ENCODE measurements at regions not wholly inside any gene's neighbourhood (a gene's known extent, or its start where the extent isn't known, plus 50 kb on each side); places are given as distances from the start of the nearest gene placed in this dataset.

DNA sequence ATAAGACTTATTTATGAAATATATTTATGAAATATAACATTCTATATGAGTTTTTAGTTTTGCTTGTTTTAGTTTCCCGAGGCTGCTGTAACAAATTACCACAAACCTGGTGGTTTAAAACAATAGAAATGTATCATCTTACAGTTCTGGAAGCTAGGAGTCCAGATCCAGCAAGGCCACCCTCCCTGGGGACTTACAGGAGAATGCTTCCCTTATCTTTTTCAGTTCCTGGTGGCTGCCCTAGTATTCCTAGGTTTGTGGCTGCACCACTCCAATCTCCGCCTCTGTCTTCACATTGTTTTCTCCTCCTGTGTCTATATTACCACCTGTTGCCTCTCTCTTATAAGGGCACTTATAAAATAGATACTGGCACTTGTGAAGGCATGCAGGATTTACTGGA is 877.8 kb downstream of the TUSC7 start:
- DNase-seq, result no peak

DNA sequence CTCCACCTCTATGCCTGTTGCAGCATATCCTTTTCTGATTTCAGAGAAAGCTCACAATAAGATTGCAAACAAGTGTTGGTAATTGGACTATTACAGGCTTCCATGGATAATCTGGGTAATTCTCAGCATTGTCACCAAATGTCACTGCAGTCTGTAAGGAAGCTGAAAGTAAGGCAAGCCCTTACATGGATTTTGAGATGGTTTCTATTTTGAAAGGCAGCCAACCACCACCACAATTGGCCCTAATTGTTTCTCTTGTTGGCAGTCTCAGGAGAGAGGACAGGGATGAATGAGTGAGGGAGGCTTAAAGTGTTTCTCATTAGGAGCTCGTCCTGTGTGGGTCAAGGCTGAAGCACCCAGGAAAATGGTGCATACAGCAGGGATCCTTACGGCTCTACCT is 879.9 kb downstream of the TUSC7 start:
- DNase-seq, result no peak

DNA sequence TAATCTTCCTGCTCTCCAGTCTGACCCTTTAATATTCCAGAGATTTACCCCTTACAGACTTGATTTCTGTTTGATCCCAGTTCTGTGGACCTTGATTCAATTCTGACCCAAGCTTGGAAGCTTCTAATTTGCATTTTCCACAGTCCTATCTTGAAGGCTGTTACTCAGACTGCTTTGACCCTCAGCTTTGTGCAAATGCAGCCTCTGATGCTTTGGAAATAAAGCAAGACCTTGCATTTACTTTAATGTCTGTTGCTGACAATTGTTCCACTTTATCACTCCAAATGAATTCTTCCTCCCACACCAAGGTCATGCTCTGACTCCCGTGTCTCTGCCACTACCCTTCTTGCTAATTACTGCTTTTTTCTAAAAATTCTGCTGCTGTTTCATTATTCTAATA is 886.0 kb downstream of the TUSC7 start:
- no peak for DNase-seq

DNA sequence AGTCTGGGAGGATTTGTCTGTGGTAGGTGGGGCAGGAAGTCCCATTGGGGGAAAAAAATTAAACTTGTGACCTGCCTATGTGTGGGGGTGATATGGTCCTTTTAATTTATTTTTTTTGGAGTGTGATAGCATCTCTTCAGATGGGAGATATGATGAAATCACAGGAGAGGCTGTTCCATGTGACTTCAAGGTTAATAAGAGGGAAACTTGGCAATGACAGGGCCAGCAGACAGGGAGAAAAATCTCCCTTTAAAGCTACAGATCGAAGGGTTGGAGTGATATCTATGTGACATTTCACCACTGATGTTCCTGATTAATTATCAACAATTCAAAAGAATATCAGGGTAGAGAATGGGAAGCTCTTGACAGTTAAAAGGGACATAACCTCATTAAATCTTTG is 886.9 kb downstream of the TUSC7 start:
- DNase-seq, result no peak

DNA sequence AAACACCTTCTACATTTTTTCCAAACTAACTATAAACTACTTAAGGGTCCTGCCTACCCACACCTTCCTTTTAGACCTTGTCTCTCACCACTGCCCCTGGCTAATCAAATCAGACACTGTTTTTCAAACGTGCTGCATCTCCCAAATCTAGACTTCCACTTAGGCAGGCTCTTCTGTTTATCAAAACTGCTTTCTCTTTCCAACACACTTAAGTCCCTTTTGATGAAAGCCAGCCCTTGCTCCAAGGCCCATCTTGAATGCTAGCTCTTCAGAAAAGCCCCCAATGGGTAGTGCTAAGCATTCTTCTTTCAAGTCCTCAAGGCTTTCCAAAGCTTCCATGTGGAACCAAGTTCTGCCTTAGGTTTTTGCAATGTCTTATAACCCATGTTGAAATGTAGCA is 888.3 kb downstream of the TUSC7 start:
- DNase-seq, result no peak

DNA sequence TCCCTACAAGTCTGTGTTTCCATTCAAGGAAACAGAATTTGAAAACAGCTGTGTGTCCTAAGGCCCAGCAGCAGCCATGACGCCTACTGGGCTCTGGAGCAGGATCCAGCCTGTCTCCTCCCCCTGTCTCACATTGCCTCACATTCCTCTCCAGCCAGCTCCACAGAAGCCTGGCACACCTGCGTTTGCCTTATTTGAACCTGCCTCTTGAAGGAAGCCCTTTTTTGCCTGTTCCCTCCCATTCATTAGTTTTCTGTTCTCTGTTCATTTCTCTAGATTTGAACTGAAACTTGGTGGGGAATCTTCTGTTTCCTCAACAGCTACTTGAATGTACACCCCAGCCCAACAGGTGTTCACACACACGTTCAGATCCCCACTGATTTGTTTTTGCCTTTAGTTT is 890.5 kb downstream of the TUSC7 start:
- no peak for DNase-seq

DNA sequence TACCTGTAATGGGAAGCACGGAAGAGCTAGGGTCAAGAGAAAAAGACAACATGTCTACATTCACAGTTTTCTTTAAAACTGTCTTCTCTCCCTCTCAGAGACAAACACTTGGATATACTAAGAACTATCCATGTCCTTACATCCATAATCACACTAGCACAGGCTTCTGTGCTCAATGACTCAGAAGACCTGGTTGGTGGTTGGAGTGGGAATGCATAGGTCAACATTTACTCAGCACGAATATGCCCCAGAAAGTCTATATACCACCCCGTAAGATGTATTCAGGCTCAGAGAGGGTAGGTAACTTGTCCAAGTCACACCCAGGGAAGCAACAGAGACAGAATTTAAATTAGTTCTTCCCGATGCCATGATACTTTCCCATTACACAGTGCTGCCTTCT is 891.1 kb downstream of the TUSC7 start:
- DNase-seq, result no peak

DNA sequence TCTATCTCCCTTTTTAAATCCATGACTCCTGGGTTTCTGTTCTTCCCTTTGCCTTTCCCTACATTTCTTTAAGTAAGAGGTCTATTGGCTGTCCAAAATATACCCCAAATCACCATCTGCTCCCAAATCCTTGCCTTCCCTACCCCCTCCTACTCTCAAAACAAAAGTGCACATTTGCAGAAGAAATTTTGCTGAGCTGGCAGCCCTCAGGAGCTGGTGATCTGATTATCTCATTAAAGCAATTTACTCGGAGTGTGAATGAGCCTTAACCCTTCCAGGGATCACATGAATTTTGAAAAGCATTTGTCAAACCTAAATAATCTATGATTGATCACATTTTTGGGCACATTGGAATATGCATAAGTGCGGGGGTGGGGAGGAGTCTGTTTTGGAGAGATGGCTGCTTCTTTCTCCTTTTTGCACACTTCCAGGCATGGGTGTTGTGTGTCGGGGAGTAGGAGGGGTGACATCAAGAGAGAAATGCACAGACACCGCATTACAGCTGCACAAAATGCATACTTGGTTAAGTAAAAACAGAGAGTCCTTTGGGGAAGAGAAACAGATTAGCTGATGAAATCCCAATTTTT is 892.6 kb downstream of the TUSC7 start:
- no peak for DNase-seq

DNA sequence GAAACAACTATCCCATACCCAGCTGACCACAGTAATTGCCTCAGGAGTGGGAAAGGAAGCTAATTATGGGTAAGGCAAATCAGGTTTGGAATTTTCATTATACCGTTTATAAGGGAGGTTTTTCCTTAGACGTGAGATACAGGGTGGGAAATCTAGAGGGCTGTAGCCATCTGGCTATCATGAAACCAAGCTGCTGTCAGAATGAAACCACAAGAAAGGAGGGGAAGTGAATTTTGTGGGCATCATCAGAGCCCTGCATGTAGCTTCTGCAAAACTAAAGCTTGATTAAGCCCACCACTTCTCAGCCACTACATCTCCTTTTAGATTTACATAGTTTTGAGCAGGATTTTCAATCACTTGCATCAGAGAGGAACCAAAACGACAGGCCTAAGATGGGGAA is 893.5 kb downstream of the TUSC7 start:
- DNase-seq, result no peak

DNA sequence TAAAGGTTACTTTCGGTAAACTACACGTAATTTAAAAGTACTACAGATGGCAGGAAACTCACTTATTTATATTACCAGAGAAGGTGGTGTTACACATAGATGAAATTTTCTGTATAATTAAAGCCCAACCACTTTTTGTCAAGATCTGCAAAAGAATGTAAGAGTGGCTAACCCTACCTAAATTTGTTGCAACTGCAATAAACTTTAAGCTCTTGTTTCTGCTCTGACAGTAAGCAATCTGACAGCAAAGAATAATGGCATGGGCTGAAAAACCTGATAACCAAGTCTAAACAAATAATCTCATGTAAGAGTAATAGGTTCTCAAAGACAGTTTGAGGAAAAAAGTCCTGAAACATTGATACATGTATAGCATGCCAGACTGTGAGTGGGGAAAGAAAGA is 897.3 kb downstream of the TUSC7 start:
- no peak for DNase-seq

DNA sequence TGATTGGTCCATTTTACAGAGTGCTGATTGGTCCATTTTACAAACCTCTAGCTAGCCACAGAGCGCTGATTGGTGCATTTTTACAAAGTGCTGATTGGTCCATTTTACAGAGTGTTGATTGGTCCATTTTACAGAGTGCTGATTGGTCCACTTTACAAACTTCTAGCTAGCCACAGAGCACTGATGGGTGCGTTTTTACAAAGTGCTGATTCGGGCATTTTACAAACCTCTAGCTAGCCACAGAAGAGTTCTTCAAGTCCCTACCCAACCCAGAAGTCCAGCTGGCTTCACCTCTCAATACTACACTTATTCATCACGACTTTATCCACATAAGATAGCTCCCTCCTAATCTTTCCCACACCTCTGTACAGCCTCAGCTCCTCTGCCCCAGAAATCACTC is 899.8 kb downstream of the TUSC7 start:
- DNase-seq, result no peak

DNA sequence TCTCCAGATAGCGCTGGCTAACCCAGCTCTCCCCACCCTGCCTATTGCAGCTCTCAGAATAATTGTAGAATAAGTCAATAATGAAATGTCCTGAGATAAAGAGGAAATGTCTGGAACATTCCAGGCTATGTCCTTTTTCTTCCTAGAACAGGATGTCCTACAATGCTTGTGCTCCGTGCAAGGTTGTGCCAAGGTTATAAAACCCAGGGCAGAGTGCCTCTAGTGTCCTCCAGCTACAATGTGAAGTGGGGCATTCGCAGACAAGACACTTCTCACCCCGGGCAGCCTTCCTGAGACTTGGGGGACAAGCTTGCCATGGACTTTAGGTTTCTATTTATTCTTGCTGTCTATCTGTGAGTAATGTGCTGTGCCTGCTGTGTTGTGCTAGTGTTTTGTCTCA is 900.6 kb downstream of the TUSC7 start:
- no peak for DNase-seq

DNA sequence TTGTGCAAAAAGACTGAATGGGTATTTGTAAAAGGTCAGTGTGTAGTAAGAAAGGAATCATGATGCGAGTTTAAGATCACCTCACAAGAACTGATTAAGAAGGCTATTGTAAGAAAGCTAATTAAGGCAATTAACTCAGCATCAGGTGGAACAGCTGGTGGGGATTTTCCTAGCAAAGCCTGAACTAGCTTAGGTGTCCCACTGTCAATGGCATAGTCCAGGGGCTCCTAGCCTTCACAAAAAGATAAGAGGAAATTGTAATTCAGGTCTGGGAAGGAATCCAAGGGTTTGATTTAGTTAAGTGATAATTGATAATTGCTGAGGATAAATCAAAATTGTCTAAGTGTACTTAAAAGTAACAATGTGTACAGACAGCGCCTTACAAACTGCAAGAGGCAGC is 901.6 kb downstream of the TUSC7 start:
- no peak for DNase-seq

DNA sequence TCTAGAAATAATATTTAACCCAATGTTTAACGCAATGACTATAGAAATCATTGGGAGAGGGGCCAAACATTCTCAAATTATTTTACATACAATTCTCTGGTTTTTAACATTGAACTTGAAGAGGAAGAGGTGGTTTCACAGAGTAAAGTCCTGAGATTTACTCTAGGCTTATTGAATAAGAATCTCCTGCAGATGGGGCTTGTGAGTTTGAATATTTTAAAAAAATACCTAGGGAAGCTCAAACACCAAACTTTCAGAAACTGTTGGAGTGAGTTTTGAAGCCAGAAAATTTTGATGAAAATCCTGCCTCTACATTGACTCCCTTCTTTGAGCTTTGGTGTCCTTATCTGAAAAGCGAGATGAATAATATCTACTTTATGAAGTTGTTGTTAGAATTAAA is 906.6 kb downstream of the TUSC7 start:
- DNase-seq, result no peak

DNA sequence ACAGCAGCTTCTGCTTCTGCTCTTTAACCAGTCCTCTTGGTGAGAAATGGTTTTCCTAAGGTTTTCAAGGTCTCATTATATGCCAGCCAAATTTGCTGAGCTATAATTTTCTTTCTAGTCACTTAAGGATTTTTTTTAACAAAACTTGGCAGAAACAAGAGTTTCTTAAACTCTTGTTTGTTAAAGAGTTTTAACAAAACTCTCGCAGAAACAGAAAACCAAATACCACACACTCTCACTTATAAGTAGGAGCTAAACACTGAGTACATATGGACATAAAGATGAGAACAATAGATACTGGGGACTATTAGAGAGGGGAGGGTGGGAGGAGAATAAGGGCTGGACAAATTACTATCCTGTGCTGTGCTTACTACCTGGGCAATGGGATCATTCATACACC is 908.3 kb downstream of the TUSC7 start:
- no peak for DNase-seq

DNA sequence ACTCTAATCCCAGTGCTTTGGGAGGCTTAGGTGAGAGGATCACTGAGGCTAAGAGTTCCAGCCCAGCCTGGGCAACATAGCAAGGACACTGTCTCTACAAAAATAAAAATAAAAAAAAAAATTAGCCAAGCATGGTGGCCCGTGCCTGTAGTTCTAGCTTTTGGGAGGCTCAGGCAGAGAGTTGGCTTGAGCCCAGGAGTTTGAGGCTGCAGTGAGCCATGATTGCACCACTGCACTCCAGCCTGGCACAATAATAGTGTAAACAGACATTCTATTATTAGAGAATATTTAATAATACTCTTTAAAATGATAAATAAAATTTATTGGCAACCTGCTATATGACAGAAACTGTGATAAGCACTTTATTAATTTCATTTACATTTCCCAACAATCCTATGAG is 908.9 kb downstream of the TUSC7 start:
- no peak for DNase-seq

DNA sequence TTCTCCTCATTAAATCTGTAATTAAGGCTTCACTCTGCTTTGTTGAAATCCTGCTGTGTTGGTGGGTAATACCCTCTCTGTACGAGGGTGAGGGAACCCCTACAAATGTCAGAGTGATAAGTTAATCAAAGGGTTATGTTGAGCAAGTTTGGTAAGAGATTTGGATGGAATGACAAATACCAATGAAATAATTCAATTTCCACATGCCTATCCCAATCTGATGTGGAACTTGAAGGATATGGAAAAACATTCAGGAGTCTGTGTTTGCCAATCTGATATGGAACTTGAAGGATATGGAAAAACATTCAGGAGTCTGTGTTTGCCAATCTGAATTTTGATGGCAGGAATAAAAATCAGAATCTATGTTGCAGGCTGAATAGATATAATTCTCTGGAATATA is 910.2 kb downstream of the TUSC7 start:
- DNase-seq, result no peak

DNA sequence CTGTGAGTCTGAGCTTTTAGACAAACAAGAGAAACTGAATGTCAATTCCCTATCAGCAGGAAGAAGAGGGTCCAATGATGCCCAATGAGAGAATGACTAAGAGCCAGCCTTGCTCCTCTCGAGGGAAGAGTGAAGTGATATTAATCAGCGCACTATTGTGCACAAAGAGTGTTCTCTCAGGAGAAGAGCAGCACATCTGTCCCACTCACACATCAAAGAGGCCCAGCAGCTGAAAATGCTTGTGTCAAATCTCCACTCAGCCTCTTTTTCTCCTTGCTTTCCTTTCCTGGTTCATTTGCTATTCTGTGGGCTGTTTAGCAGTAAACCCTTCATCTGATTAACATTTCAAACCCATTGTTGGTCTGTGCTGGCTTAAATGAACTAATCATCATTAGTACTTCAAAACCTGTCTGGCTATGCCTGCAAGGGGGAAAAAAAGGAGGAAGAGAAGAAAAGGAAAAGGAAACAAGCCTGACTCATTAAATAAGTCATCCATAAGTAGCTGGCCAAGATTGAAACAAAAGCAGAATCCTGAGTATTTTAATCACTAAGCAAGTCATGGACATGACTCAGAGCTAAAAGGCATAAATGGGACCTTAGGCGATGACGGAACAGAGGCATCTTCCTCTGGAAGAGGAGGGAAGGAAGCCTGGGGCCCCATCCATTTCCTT is 912.7 kb downstream of the TUSC7 start:
- no peak for DNase-seq

DNA sequence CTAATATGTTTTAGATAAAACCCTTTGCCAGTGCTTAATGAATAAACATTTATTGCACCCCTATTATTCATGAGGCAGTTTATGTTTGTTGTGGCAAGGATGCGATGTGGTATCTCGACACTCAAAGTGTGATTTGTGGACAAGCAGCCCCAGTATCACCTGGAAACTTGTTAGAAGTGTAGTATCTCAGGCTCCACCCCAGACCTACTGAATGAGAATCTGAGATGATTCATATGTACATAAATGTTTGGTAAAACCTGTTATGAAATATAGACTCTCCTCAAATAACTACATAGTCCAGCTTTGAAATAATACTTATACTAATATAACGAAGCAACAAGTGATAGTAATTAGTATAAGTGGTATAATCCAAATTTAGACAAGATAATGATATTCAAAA is 914.8 kb downstream of the TUSC7 start:
- no peak for DNase-seq

DNA sequence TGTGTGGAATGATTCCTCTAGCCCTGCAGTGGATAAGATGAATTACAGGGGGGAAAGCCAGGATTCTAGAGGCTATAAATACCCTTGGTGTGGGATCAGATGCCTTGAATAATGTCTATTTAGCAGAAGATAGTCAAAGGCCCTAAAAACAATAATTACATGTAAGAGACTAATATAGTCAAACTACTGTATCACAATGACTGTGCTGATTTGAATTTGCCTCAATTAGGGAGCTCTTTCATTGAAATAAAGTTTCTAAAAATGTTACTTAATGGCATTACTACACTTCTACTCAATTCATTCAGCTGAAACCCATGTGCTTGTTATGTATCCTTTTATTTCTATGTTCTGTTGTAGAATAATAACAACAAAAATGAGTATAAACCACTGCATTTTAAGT is 915.6 kb downstream of the TUSC7 start:
- no peak for DNase-seq

DNA sequence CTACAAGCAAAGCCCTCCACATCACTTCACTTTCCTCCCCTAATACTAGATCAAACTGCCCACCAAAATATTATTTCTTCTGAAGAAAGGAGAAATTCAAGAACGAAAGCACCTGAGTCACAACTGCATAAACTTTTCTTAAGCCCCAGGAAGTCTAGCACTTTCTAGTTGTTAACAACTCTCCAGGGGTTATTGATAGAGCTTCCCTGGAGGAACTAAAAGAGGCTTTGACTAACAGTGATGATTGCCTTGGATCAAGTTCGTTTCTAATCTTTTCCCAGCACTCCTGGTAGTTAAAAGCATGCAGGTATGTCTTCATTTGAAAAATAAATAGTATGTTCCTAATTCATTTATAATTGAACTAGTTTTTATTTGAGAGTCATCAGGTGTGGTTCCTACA is 917.0 kb downstream of the TUSC7 start:
- DNase-seq, result no peak

DNA sequence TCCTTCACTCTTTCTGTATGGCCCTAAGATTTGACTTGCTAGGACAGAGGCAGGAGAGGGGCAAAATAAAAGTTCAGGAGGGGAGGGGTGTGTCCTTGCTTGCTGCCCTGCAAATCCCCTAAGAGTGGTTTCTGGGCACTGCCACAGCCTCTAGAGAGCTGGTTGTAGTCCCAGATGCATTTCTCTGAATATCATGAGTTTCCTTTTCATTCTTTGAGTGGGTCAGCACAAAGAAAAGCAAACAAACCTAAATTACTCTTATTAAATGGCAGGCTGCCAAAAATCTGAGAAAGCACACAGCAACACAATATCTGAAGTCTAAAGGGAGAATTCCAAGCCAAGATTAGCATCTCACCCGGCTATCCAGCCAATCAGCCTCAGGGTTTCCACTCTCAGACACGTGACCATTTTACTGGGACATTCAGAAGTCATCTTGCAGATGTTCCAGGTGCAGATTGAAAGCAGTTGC is 919.3 kb downstream of the TUSC7 start:
- DNase-seq, result no peak

DNA sequence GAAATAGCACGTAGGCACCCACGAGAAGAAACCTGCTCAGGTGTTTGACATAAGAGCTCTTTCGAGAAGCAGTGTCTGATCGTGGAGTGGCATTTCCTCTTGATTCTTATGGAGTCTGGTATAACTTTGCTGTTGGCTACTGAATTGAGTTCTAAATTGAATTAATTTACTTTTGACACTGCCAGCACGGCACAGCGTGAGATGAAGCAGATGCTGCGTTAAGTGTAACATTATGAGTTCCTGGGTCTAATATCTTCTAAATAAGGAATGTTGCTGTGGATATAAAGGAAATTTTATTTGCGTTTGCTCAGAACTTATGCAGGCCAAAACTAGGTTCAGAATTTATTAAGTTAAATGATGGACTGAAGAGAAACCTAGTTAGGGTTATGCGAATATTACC is 919.9 kb downstream of the TUSC7 start:
- DNase-seq, result no peak

DNA sequence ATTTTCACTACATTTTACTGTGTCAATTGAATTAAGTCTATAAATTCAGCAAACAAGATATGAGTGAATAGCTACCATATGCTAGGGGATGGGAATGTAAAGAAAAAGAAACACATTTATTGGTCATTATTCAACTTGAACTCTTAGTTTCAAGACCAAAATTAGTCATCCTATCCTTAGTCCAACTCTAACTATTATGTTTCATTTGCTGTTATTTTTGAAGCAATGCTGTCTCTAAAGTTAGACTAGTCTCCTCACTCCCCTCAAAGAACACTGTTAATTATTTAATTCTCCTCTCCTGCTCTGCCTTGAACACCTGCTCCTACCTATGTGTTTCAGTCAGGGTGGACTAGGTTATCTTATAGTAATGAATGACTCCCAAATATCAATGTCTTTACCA is 920.9 kb downstream of the TUSC7 start:
- no peak for DNase-seq

DNA sequence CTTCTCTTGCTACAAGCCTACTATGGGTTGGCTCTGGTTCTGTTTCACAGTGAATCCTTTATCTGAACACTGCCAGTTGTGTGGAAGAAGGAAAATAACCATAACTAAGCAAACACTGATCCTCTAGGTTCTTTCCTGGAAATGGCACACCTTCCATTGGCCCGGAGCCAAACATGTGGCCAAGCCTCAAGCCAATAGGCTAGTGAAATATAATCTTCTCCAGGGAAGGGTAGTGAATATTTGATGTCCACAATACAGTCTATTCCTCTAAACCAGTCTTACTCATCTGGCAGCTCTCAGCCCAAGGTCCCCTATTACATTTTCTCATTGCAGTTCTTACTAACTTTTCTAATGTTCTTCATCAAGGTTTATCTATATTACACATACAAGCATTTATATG is 921.3 kb downstream of the TUSC7 start:
- no peak for DNase-seq

Data from SW 1271 (cell line).